ENCODE measurements at regions not wholly inside any gene's neighbourhood (a gene's known extent, or its start where the extent isn't known, plus 50 kb on each side); places are given as distances from the start of the nearest gene placed in this dataset.

DNA sequence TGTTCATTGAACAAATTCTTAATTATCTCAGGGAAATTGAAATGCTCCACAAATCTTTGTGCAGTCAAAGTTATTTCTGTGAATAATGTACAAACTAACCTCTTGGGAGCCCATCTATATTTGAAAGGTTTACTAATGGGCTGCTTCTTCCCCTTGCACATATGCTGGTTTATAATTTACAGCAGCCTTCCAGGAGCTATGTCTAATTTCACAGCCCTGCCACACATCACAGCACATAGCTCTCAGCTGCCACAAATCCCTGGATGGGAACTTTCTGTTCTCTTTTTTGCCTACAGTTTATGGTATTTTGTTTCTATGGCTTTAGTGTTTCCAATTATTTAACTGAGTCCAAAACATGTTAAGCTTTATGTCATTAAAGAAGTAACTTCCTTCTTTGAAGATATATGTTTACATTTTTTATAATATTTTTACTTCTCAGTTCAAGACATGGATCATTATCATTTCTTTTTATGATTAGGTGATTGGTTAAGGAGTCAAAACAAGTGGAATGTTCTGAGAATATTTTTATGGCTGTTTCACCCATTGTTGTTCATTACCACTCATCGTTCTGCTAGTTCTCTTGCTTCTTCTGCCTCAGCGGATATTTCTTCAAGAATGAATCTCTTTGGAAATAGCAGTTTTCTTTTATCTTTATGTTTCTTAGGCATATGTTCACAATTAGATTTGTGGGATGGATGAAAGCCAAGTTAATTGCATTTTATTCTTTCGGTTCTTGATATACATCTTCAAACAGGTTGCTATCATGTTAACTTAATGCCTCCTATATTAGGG is 475.6 kb upstream of the MIS18BP1 start:
- FAIRE-seq (no peak), DNase-seq (ENCODE audit: extremely low read depth in 1 of 4, low spot score in 3 of 4) (no peak), ATAC-seq (no peak)
- Histone ChIP-seq H3K4me3 (no peak overlapping the region), H3K4me2 (ENCODE audit: insufficient read depth, low read length) (no peak overlapping the region), H3K27me3 (ENCODE audit: control insufficient read depth in 2 of 2, insufficient read depth in 2 of 2, low read length in 2 of 2) (no peaks in the 10 kb centered on the region), H4K20me1 (replicated peaks; ENCODE audit: control insufficient read depth, insufficient read depth, low read length) (no peaks in the 10 kb centered on the region), H3K36me3 (ENCODE audit: control insufficient read depth, insufficient read depth, low read length) (no peaks in the 10 kb centered on the region), H3K9ac (ENCODE audit: insufficient read depth in 1 of 2, low read depth in 2 of 2, low read length in 2 of 2) (no peak overlapping the region), H3K4me1 (replicated peaks in 1 of 2; ENCODE audit: control insufficient read depth in 2 of 2, insufficient read depth in 2 of 2, low read length in 2 of 2) (no peaks in the 10 kb centered on the region), H3K9me3 (replicated peaks; ENCODE audit: control insufficient read depth, insufficient read depth, low read depth, low read length) (no peaks in the 10 kb centered on the region), H2AFZ (ENCODE audit: low read depth, low read length) (no peak overlapping the region), H3K79me2 (ENCODE audit: control insufficient read depth, insufficient read depth, low read length) (no peaks in the 10 kb centered on the region), H3K9me1 (ENCODE audit: control insufficient read depth, insufficient read depth, low read length) (no peaks in the 10 kb centered on the region), H3K27ac (ENCODE audit: extremely low read depth, low read depth, low read length) (no peak overlapping the region)
- no TSS peak for BruUV-seq (replicated peaks)
- CTCF ChIA-PET (ENCODE audit: low intra/inter-chr PET ratio), result no interaction called here
- POLR2A ChIA-PET, result no interaction called here
- in situ Hi-C loops (cut with MboI) (no loop called here), intact Hi-C loops (cut with micrococcal nuclease) (no loop called here)
- 0% methylated on average over 3 of the region's 3 CpGs for WGBS (ENCODE audit: insufficient coverage, low coverage, missing lambda C conversion rate)
- no peak for TF ChIP-seq VEZF1 (CRISPR knock-in tag; IDR thresholded peaks at IDR 0.05)
- TF ChIP-seq SREBF2 (CRISPR knock-in tag; IDR thresholded peaks at IDR 0.05), result no peak
- no peak for TF ChIP-seq CBX8 (IDR thresholded peaks at IDR 0.05; ENCODE audit: borderline replicate concordance, extremely low read depth, low read depth, low read length, poor library complexity, severe bottlenecking)
- no peak for TF ChIP-seq RBM34 (IDR thresholded peaks at IDR 0.05; ENCODE audit: borderline replicate concordance, insufficient read depth, low read length)
- no peak for TF ChIP-seq SIRT6 (IDR thresholded peaks at IDR 0.05; ENCODE audit: low read depth, low read length)
- TF ChIP-seq MTF1 (CRISPR knock-in tag; IDR thresholded peaks at IDR 0.05; ENCODE audit: borderline replicate concordance), result no peak
- no peak for TF ChIP-seq TFE3 (CRISPR knock-in tag; IDR thresholded peaks at IDR 0.05)
- TF ChIP-seq HDAC2 (IDR thresholded peaks at IDR 0.05), result no peak
- no peak for TF ChIP-seq ZNF12 (CRISPR knock-in tag; IDR thresholded peaks at IDR 0.05)
